Stomach (tissue), 8 donors: ENCODE measurements at regions not wholly inside any gene's neighbourhood (a gene's known extent, or its start where the extent isn't known, plus 50 kb on each side); places are given as distances from the start of the nearest gene placed in this dataset.

Experiments used
- DNase-seq, 2 donors: peaks; one replicate each; pipeline versions ENCODE4 v3.0.0 to v3.0.0-alpha.2; 2013 to 2019
- H3K27ac ChIP-seq, 5 donors: fragments of 200-600 bp in 4 of 5; sonication (generic) in 4 of 5; one replicate each; pipeline ENCODE4 v1.5.1; 2013 to 2019; ENCODE audit warnings: mild to moderate bottlenecking in 1 of 5, moderate library complexity in 1 of 5
- H3K27me3 ChIP-seq, 3 donors: fragments of 200-600 bp; sonication (generic); one replicate each; pipeline ENCODE4 v1.5.1; 2017 to 2019; ENCODE audit warnings: mixed run types in 1 of 3
- H3K36me3 ChIP-seq, 4 donors: fragments of 200-600 bp; sonication (generic); 1 replicate in 3 of 4; 2 replicates in 1 of 4; pipeline ENCODE4 v1.5.1; 2016 to 2019
- H3K4me1 ChIP-seq, 4 donors: fragments of 200-600 bp; sonication (generic); one replicate each; pipeline ENCODE4 v1.5.1; 2016 to 2019
- H3K4me3 ChIP-seq, 4 donors: fragments of 200-600 bp; sonication (generic) in 3 of 4; one replicate each; pipeline ENCODE4 v1.5.1; 2016 to 2019; ENCODE audit warnings: mild to moderate bottlenecking in 1 of 4
- H3K9me3 ChIP-seq, 4 donors: fragments of 200-600 bp; sonication (generic); one replicate each; pipeline ENCODE4 v1.5.1; 2016 to 2019
- EP300 ChIP-seq: sonication (generic); formaldehyde crosslinking; IDR thresholded peaks from one replicate; pipeline ENCODE4 v1.6.1; 2017; ENCODE audit warnings: antibody characterized with exemption
- POLR2A ChIP-seq, 4 donors: fragments of 450-650 bp; IDR thresholded peaks; one replicate each; pipeline ENCODE4 v1.6.1; 2016; ENCODE audit warnings: antibody characterized with exemption in 4 of 4, control low read depth in 2 of 4, mild to moderate bottlenecking in 1 of 4, moderate library complexity in 1 of 4
- POLR2AphosphoS5 ChIP-seq, 3 donors: sonication (generic); formaldehyde crosslinking; IDR thresholded peaks; one replicate each; pipeline ENCODE4 v1.6.1; 2016; ENCODE audit warnings: antibody characterized with exemption in 3 of 3
- WGBS, 5 donors: extraction: QIAGEN DNeasy Blood & Tissue Kit in 3 of 5; methylation state at CpG; one replicate each; pipeline versions ENCODE4 v1.1.5 to v1.1.7; 2013 to 2018; 5-methylcytosine and 5-hydroxymethylcytosine counted together
- intact Hi-C: fragments of 100-400 bp; cut with DNase I; formaldehyde crosslinking; loops from one replicate; pipeline ENCODE4 v1.15.1; 2023; ENCODE audit warnings: low total_unique reads
- TF ChIP-seq, protein P1 (sequence below), 7 experiments: fragments of 450-650 bp in 4 of 7; fragments of 200-600 bp in 3 of 7; sonication (generic) in 3 of 7; IDR thresholded peaks; one replicate each; pipeline ENCODE4 v1.5.1; 2016 to 2019; ENCODE audit warnings: antibody characterized with exemption in 7 of 7, control low read depth in 2 of 7, mild to moderate bottlenecking in 1 of 7
- donor health status: healthy with polysubstance abuse.
- donor health status: Bipolar disorder and iron deficiency.
- donor health status: healthy.

- Histone ChIP-seq H3K4me1 (no peaks in the 10 kb centered on the region), H3K4me3 (no peak overlapping the region), H3K36me3 (no peaks in the 10 kb centered on the region), H3K27ac (no peak overlapping the region), H3K27me3 (no peaks in the 10 kb centered on the region), H3K9me3 (peaks cover 0 to 4% (median 0%) of the 10 kb centered on the region in 4 donors)
- no peak for DNase-seq
- 47 to 74% (median 64%) methylated on average over 4 of the region's 4 CpGs for WGBS, 5 donors
- intact Hi-C loops, result no loop called here
- no peak for TF ChIP-seq POLR2AphosphoS5 (IDR thresholded peaks at IDR 0.05)
- TF ChIP-seq, protein P1, sequence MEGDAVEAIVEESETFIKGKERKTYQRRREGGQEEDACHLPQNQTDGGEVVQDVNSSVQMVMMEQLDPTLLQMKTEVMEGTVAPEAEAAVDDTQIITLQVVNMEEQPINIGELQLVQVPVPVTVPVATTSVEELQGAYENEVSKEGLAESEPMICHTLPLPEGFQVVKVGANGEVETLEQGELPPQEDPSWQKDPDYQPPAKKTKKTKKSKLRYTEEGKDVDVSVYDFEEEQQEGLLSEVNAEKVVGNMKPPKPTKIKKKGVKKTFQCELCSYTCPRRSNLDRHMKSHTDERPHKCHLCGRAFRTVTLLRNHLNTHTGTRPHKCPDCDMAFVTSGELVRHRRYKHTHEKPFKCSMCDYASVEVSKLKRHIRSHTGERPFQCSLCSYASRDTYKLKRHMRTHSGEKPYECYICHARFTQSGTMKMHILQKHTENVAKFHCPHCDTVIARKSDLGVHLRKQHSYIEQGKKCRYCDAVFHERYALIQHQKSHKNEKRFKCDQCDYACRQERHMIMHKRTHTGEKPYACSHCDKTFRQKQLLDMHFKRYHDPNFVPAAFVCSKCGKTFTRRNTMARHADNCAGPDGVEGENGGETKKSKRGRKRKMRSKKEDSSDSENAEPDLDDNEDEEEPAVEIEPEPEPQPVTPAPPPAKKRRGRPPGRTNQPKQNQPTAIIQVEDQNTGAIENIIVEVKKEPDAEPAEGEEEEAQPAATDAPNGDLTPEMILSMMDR (IDR thresholded peaks at IDR 0.05), result no peak
Measured at GRCh38 chr4:138537731-138538490, 295.8 kb upstream of the SLC7A11 start.

GRCh38 chr4:138535316-138535715 is 293.2 kb upstream of the SLC7A11 start:
- 72 to 79% (median 77%) methylated on average over 2 of the region's 2 CpGs for WGBS, 5 donors
- intact Hi-C loops, result no loop called here
- TF ChIP-seq POLR2A (IDR thresholded peaks at IDR 0.05), result no peak
- no peak for TF ChIP-seq POLR2AphosphoS5 (IDR thresholded peaks at IDR 0.05)
- TF ChIP-seq, protein P1 (IDR thresholded peaks at IDR 0.05), result no peak
- TF ChIP-seq EP300, result no peak
- Histone ChIP-seq H3K27me3 (no peaks in the 10 kb centered on the region), H3K9me3 (peaks cover 0 to 26% (median 18%) of the 10 kb centered on the region in 4 donors), H3K4me1 (no peaks in the 10 kb centered on the region), H3K27ac (no peak overlapping the region), H3K4me3 (no peak overlapping the region), H3K36me3 (no peaks in the 10 kb centered on the region)
- DNase-seq, result no peak

DNA sequence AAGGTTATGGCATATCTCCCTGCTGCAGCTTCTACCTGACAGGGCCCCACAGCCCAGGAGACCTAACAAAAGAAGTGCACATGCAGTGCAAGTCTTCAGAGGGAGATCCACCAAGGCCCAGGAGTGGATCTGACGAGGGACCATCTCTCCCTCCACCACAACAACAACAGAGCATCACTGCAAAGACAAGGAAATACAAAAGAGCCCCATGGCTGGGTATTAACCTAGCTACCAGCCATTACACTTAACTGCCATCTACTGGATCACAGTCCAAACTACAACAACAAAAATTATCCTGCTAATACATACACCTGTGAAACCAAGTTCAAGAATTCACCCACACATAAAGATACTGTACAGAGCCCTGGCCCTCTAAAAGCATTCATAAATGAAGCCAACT is 280.2 kb upstream of the SLC7A11 start:
- intact Hi-C loops, result no loop called here
- H3K36me3 ChIP-seq, result no peaks in the 10 kb centered on the region
- H3K27me3 ChIP-seq, result no peaks in the 10 kb centered on the region
- no peak overlapping the region for H3K27ac ChIP-seq
- H3K9me3 ChIP-seq, result peaks cover 0 to 4% (median 0%) of the 10 kb centered on the region in 4 donors
- WGBS, 5 donors, result 33 to 78% (median 50%) methylated on average over 1 of the region's 1 CpG
- H3K4me3 ChIP-seq, result no peak overlapping the region
- DNase-seq, result peak in 1 of 2 donors; percentile 9
- no peaks in the 10 kb centered on the region for H3K4me1 ChIP-seq
- TF ChIP-seq, protein P1 (IDR thresholded peaks at IDR 0.05), result peak in 1 of 7 experiments; percentile 21
- no peak for TF ChIP-seq POLR2AphosphoS5 (IDR thresholded peaks at IDR 0.05)
- no peak for TF ChIP-seq EP300

- TF ChIP-seq POLR2A (IDR thresholded peaks at IDR 0.05), result no peak
- TF ChIP-seq, protein P1 (IDR thresholded peaks at IDR 0.05), result no peak
- TF ChIP-seq EP300, result no peak
- no peak for TF ChIP-seq POLR2AphosphoS5 (IDR thresholded peaks at IDR 0.05)
- 58 to 92% (median 68%) methylated on average over 4 of the region's 4 CpGs for WGBS, 5 donors
Measured at GRCh38 chr4:138521809-138522208, 279.7 kb upstream of the SLC7A11 start.

More at GRCh38 chr4:138521809-138522208, 279.7 kb upstream of the SLC7A11 start:
- intact Hi-C loops, result no loop called here
- Histone ChIP-seq H3K27me3 (no peaks in the 10 kb centered on the region), H3K27ac (no peak overlapping the region), H3K36me3 (no peaks in the 10 kb centered on the region), H3K4me1 (no peaks in the 10 kb centered on the region), H3K9me3 (peaks cover 0 to 4% (median 0%) of the 10 kb centered on the region in 4 donors), H3K4me3 (no peak overlapping the region)
- no peak for DNase-seq
